GM12865 (cell line): ENCODE measurements at regions not wholly inside any gene's neighbourhood (a gene's known extent, or its start where the extent isn't known, plus 50 kb on each side); places are given as distances from the start of the nearest gene placed in this dataset.
"Not testable (repeated sequence)": the region's sequence is repeated elsewhere in the genome, so short reads cannot be mapped to it uniquely, and the experiment has no call there.

Experiments used
- DNase-seq: peaks from one replicate; pipeline ENCODE4 v3.0.0; 2010; ENCODE audit warnings: low read depth
- H3K4me3 ChIP-seq: 2 replicates; pipeline ENCODE4 v1.5.1; 2011; ENCODE audit warnings: mild to moderate bottlenecking, low read depth, low read length, control low read depth
- CTCF ChIP-seq: IDR thresholded peaks from 2 replicates; pipeline ENCODE4 v1.5.1; 2011; ENCODE audit warnings: low read length, control low read depth, low read depth, inconsistent platforms; ENCODE audit not compliant: insufficient read depth; ENCODE audit errors: missing control alignments

GRCh38 chr1:227508431-227508830 is 54.9 kb upstream of the ZNF678 start:
- TF ChIP-seq CTCF = no peak
- DNase-seq = no peak
- H3K4me3 ChIP-seq = no peak overlapping the region

- not testable (repeated sequence) for H3K4me3 ChIP-seq, DNase-seq
Measured at GRCh38 chr1:227506490-227507393, 56.6 kb upstream of the ZNF678 start.

- DNase-seq = not testable (repeated sequence)
Measured at GRCh38 chr1:227496045-227496444, 67.3 kb upstream of the ZNF678 start.

GRCh38 chr1:227493863-227494551 is 69.3 kb upstream of the ZNF678 start:
- H3K4me3 ChIP-seq, DNase-seq: not testable (repeated sequence)

More at GRCh38 chr1:227496045-227496444, 67.3 kb upstream of the ZNF678 start:
- H3K4me3 ChIP-seq = not testable (repeated sequence)

GRCh38 chr1:227490478-227490877 is 72.9 kb upstream of the ZNF678 start:
- TF ChIP-seq CTCF = no peak
- no peak overlapping the region for H3K4me3 ChIP-seq
- DNase-seq = no peak

GRCh38 chr1:227490001-227490400 is 73.4 kb upstream of the ZNF678 start:
- no peak for TF ChIP-seq CTCF
- DNase-seq = no peak
- no peak overlapping the region for H3K4me3 ChIP-seq

GRCh38 chr1:227489572-227489971 is 73.8 kb upstream of the ZNF678 start:
- DNase-seq = no peak
- no peak for TF ChIP-seq CTCF
- H3K4me3 ChIP-seq = no peak overlapping the region

- no peak overlapping the region for H3K4me3 ChIP-seq
- no peak for DNase-seq
- no peak for TF ChIP-seq CTCF
Measured at GRCh38 chr1:227487606-227488005, 75.8 kb upstream of the ZNF678 start.
